H1 (cell line): ENCODE measurements at regions not wholly inside any gene's neighbourhood (a gene's known extent, or its start where the extent isn't known, plus 50 kb on each side); places are given as distances from the start of the nearest gene placed in this dataset.

Source experiments
- CBX5 ChIP-seq: fragments of 300-800, 300-1000 bp; sonication (generic); IDR thresholded peaks from 2 replicates; pipeline ENCODE4 v1.7.1; 2016; ENCODE audit warnings: antibody characterized with exemption, low read length, low read depth
- CBX8 ChIP-seq: fragments of 300-800, 300-1000 bp; sonication (generic); IDR thresholded peaks from 2 replicates; pipeline ENCODE4 v1.7.1; 2016; ENCODE audit warnings: low read depth, low read length, borderline replicate concordance
- CTCF ChIP-seq, 3 experiments: IDR thresholded peaks; 1 replicate in 2 of 3; 2 replicates in 1 of 3; pipeline versions ENCODE4 v1.5.1 to v1.6.1; 2011; ENCODE audit warnings: low read length in 3 of 3, mild to moderate bottlenecking in 3 of 3, inconsistent platforms in 2 of 3, low read depth in 1 of 3, moderate library complexity in 1 of 3; ENCODE audit not compliant: insufficient read depth in 1 of 3; ENCODE audit errors: control extremely low read depth in 1 of 3
- EGR1 ChIP-seq: IDR thresholded peaks from 2 replicates; pipeline ENCODE4 v1.6.1; 2011; ENCODE audit warnings: low read depth, low read length, borderline replicate concordance
- EP300 ChIP-seq, 2 experiments: IDR thresholded peaks; 1 replicate in 1 of 2; 2 replicates in 1 of 2; pipeline ENCODE4 v1.6.1; 2011 to 2012; ENCODE audit warnings: low read depth in 2 of 2, low read length in 2 of 2, mild to moderate bottlenecking in 2 of 2, borderline replicate concordance in 1 of 2, inconsistent platforms in 1 of 2, moderate library complexity in 1 of 2
- EZH2 ChIP-seq: fragments of 200-600 bp; sonication (generic); IDR thresholded peaks from 2 replicates; pipeline ENCODE4 v1.7.1; 2012; ENCODE audit warnings: low read depth, mild to moderate bottlenecking, moderate library complexity, low read length, inconsistent platforms; ENCODE audit not compliant: severe bottlenecking
- NRF1 ChIP-seq: IDR thresholded peaks from 2 replicates; pipeline ENCODE4 v1.6.1; 2011; ENCODE audit warnings: mild to moderate bottlenecking, low read depth, low read length, improper control_type of control experiment
- PHF8 ChIP-seq: fragments of 200-600 bp; sonication (generic); conservative IDR thresholded peaks from 2 replicates; pipeline ENCODE4 v1.7.1; 2012; ENCODE audit warnings: low read depth, mild to moderate bottlenecking, inconsistent platforms, low read length, moderate library complexity
- POLR2A ChIP-seq, 2 experiments: IDR thresholded peaks; 1 replicate in 1 of 2; 2 replicates in 1 of 2; pipeline ENCODE4 v1.6.1; 2011; ENCODE audit warnings: low read depth in 2 of 2, low read length in 2 of 2, mild to moderate bottlenecking in 2 of 2; ENCODE audit errors: control extremely low read depth in 1 of 2
- RAD21 ChIP-seq, 2 experiments: IDR thresholded peaks in 1 of 2; conservative IDR thresholded peaks in 1 of 2; 2 replicates each; pipeline ENCODE4 v1.6.1; 2011; ENCODE audit warnings: low read depth in 2 of 2, low read length in 2 of 2, improper control_type of control experiment in 1 of 2, inconsistent platforms in 1 of 2, mild to moderate bottlenecking in 1 of 2, moderate library complexity in 1 of 2
- RNF2 ChIP-seq: fragments of 200-900, 300-1000 bp; sonication (generic); IDR thresholded peaks from 2 replicates; pipeline ENCODE4 v1.7.1; 2016; ENCODE audit warnings: borderline replicate concordance, low read depth, mild to moderate bottlenecking, antibody characterized with exemption, low read length; ENCODE audit not compliant: poor library complexity, severe bottlenecking; ENCODE audit errors: missing control alignments
- SAP30 ChIP-seq: fragments of 300-600 bp; sonication (generic); IDR thresholded peaks from 2 replicates; pipeline ENCODE4 v1.7.1; 2012; ENCODE audit warnings: low read length, moderate library complexity, mild to moderate bottlenecking, inconsistent platforms; ENCODE audit not compliant: insufficient read depth, insufficient replicate concordance
- SRF ChIP-seq: IDR thresholded peaks from 2 replicates; pipeline ENCODE4 v1.6.1; 2011; ENCODE audit warnings: mild to moderate bottlenecking, low read depth, low read length, moderate library complexity
- TAF7 ChIP-seq: optimal IDR thresholded peaks from 2 replicates; pipeline ENCODE3; 2011; ENCODE audit warnings: low read depth, mild to moderate bottlenecking, inconsistent platforms, low read length, moderate library complexity, borderline replicate concordance

GRCh38 chr10:4183761-4184261 lies 398.8 kb upstream of the KLF6 start:
- TF ChIP-seq EZH2 (no peak), TAF7 (no peak), RNF2 (no peak), CTCF (IDR thresholded peaks at IDR 0.05; ENCODE audit: control extremely low read depth in 1 of 3, insufficient read depth in 1 of 3, low read depth in 1 of 3, low read length in 3 of 3) (no peak), NRF1 (no peak), EP300 (IDR thresholded peaks at IDR 0.05; ENCODE audit: borderline replicate concordance in 1 of 2, low read depth in 2 of 2, low read length in 2 of 2) (no peak), RAD21 (IDR thresholded peaks at IDR 0.05 in 1 of 2, conservative IDR thresholded peaks at IDR 0.05 in 1 of 2; ENCODE audit: low read depth in 2 of 2, low read length in 2 of 2) (no peak), PHF8 (no peak), CBX8 (no peak), CBX5 (no peak), SAP30 (no peak), EGR1 (no peak), SRF (no peak), POLR2A (IDR thresholded peaks at IDR 0.05; ENCODE audit: control extremely low read depth in 1 of 2, low read depth in 2 of 2, low read length in 2 of 2) (no peak)
